Stromal cell of bone marrow (primary cell): ENCODE measurements at regions not wholly inside any gene's neighbourhood (a gene's known extent, or its start where the extent isn't known, plus 50 kb on each side); places are given as distances from the start of the nearest gene placed in this dataset.
"Not testable (repeated sequence)": the region's sequence is repeated elsewhere in the genome, so short reads cannot be mapped to it uniquely, and the experiment has no call there.

Experiments
- DNase-seq: peaks from one replicate; pipeline ENCODE4 v3.0.0-alpha.2; 2012; ENCODE audit warnings: low read depth

GRCh38 chr1:166695834-166696233 lies 143.4 kb upstream of the POGK start:
- DNase-seq, result not testable (repeated sequence)

GRCh38 chr1:166698771-166699170 lies 140.5 kb upstream of the POGK start:
- no peak for DNase-seq

GRCh38 chr1:166699613-166700012 lies 139.7 kb upstream of the POGK start:
- DNase-seq, result no peak

- no peak for DNase-seq
Observed at GRCh38 chr1:166700696-166701095, 138.6 kb upstream of the POGK start.

DNA sequence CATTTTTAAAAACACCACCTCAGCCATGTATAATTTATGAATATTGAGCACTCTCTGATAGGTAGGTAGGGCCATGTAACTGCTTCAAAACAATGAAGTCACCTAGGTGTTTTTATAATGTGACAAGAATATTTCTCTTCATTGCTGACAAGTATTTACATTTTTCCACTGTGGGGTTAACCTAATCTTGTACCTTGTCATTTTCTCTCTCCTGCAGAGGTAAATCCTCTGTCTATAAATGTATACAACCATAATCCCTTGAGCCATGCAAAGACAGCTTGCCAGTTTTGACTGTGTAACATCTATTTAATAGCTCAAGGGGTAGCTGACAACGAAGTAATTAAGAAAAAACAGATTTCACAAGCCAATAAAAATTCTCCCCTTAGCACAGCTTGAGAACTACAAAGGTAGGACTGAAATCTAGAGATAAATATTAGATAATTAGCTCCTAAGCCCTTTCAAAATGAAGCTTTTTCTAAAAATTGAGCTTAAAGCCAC lies 137.6 kb upstream of the POGK start:
- DNase-seq, result no peak

- no peak for DNase-seq
Observed at GRCh38 chr1:166703141-166703540, 136.1 kb upstream of the POGK start.

DNA sequence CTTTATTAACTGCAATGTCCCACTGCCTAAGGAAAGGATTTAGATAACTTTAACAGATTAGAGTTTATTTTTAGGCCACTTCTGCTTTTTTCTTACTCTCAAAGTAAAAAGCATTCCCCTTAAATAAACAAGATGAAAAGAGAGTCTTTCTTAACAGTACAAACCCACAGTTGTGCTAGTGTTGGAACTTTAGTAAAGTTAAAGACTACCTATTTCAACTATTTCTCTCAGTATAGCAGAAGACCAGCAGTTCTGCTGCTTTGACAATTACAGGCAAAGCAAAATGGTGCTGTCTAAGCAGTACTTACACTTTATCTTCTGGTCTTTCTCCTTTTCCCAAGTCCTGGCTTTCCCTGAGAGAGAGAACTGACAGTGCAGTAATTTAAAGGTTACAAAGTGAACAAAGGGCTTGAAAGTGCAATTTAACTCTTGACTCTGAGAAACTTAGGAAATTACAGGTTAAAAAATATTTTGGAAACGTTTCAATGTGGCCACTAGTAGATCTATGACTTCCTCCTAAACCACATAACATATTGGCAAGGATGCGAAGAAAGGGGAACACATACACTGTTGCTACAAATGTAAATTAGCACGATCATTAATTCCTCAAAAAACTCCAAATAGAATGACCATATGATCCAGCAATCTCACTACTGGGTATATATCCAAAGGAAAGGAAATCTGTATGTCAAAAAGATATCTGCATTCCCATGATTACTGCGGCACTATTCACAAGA lies 135.4 kb upstream of the POGK start:
- no peak for DNase-seq

DNA sequence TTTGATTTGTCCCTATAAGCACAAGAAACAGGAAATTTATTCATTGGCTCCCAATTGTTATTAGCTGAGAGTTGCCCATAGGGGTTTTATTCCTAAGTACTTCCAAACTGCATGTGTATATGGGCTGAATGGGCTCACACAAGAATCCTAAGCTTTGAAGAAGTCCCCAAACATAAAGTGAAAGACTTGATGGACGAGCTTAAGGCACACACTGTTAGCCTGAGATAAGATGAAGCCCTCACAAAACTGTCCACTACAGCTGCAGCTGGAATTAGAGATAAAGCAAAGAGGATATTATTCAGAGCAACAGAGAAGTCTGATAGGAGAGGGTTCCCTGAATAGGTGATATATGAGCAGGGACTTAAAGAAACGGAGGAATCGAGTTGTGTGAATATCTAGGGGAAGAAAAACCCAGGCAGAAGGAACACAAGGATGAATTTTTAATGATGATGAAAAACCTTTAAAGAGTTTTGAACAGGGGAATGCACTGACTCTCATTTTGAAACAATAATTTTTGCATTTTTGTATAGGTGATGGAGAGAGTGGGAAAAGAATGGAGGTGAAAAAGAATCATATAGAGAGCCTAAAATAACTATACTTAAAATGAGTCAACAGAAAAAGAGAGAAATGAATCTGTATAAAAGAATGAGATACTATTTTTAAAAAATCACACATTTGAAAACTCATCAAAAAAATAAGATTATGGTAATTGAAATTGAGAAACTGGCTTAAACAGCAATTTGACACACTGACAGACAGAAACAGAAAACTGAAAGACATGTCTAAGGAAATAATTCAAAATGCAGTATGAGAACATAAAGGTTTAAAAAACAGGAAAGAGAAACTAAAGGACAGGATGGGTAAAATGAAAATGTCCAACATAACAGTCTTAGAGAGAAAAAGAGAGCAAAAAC lies 133.6 kb upstream of the POGK start:
- no peak for DNase-seq

GRCh38 chr1:166716620-166717019 lies 122.7 kb upstream of the POGK start:
- no peak for DNase-seq

GRCh38 chr1:166721145-166721544 lies 118.1 kb upstream of the POGK start:
- DNase-seq, result no peak

GRCh38 chr1:166730299-166730888 lies 108.9 kb upstream of the POGK start:
- DNase-seq, result no peak

DNA sequence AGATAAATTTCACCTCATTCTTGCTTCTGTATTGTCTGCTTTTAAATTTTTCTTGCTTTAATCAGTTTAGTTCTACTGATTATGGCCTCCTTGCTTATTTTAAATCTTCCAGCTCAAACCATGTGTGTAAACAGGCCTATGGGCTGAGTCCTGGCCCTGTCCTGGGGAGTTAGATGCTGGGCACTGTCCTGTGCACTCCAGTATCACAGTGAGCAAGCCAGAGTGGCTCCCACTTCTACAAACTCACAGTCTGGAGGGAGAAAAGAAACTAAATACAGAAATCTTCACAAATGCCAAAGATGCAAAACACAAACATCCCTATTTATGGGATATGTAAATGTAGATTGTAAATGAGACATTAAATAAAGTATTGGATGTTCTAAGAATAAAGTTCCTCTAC lies 101.1 kb upstream of the POGK start:
- DNase-seq, result no peak

GRCh38 chr1:166738873-166739272 lies 100.4 kb upstream of the POGK start:
- no peak for DNase-seq

DNA sequence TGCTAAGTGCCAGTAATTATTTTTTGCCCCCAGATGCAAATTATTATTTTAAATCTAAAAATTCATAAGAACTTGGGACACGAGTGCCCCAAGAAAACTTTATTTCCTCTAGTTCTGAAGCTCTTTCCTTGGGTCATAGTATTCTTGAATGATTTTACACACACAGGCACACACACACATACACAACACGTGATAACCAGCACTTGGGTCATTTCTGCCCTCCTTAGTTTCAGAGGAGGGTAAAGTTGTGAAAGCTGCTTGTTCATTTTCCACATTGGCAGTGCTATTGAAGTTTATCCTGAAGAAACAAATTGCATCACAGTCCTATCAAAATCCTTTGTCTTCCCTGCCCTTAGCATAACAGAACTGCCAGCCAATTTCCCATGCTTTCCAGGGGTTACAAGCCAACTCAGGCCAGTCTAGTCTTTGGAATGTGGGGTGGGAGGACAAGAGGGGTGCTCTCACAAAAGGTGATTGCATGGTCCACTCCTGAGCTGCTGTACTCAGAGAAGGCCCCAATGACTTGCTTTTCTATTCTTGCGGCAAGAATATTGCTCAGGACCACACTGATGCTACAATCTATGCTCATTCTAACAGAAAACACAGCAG lies 98.5 kb upstream of the POGK start:
- no peak for DNase-seq

- no peak for DNase-seq
Observed at GRCh38 chr1:166763318-166763717, 76.0 kb upstream of the POGK start.

DNA sequence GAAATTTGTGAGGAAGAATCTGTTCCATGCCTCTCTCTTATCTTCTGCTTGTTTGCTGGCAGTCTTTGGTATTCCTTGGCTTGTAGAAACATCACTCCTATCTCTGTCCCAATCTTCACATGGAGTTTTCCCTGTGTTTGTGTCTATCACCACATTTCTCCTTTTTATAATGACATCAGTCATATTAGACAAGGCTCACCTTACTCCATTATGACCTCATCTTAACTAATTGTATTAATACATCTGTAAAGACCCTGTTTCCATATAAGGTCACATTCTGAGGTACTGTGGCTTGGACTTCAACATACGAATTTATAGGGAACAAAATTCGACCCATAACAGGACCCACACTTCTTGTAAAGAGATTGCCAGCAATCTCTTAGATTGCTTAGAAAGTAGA lies 72.3 kb upstream of the POGK start:
- DNase-seq, result no peak

- DNase-seq, result not testable (repeated sequence)
Observed at GRCh38 chr1:166784646-166785045, 54.6 kb upstream of the POGK start.

- no peak for DNase-seq
Observed at GRCh38 chr1:166785987-166786386, 53.3 kb upstream of the POGK start.

DNA sequence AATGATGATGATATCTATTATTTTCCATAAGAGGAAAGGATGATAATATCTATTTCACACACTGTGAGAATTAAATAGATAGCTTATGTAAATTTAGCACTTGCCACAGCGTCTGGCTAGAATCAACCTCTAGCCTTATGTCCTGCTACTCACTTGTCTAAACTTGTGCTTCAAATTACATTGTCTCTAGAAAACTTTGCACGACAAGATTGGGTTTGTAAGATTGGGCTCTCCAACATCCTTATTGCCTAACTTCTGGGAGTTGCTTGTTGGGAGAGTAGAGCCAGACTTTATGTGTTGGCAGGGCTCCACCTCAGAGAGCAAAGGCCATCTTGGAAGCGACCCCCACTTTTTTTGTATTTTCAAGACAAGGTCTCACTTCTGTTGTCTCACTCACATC lies 50.0 kb upstream of the POGK start:
- no peak for DNase-seq
